ENCODE measurements at regions not wholly inside any gene's neighbourhood (a gene's known extent, or its start where the extent isn't known, plus 50 kb on each side); places are given as distances from the start of the nearest gene placed in this dataset.

GRCh38 chr11:127392575-127392974 lies 392.0 kb upstream of the KIRREL3 start:
- no peak for TF ChIP-seq CTCF (IDR thresholded peaks at IDR 0.05; ENCODE audit: control extremely low read depth, extremely low read depth)
- WGBS, 2 donors: 74 to 84% methylated on average over 2 of the region's 2 CpGs
- no peaks in the 10 kb centered on the region for H3K9me3 ChIP-seq (ENCODE audit: control insufficient read depth in 4 of 4, insufficient read depth in 3 of 4, low read length in 3 of 4)
- no peaks in the 10 kb centered on the region for H3K27me3 ChIP-seq (ENCODE audit: control insufficient read depth in 3 of 3, insufficient read depth in 3 of 3, low read length in 2 of 3)
- DNase-seq (no peak), ATAC-seq (ENCODE audit: insufficient read depth, low FRiP score) (no peak)
- no peak overlapping the region for H3K4me3 ChIP-seq
- no peak overlapping the region for H3K9ac ChIP-seq (ENCODE audit: insufficient read depth in 1 of 2, low read length in 2 of 2)
- no peak overlapping the region for H3K27ac ChIP-seq (ENCODE audit: low read depth in 1 of 2, low read length in 1 of 2)
- H3K4me1 ChIP-seq (ENCODE audit: control insufficient read depth in 5 of 5, insufficient read depth in 5 of 5, low read length in 5 of 5): no peaks in the 10 kb centered on the region
- no peaks in the 10 kb centered on the region for H3K36me3 ChIP-seq (ENCODE audit: control insufficient read depth in 4 of 4, insufficient read depth in 4 of 4, low read length in 4 of 4)

- WGBS, 2 donors: 73 to 87% methylated on average over 4 of the region's 4 CpGs
- Histone ChIP-seq H3K4me1 (ENCODE audit: control insufficient read depth in 5 of 5, insufficient read depth in 5 of 5, low read length in 5 of 5) (no peaks in the 10 kb centered on the region), H3K9me3 (ENCODE audit: control insufficient read depth in 4 of 4, insufficient read depth in 3 of 4, low read length in 3 of 4) (no peaks in the 10 kb centered on the region), H3K27ac (ENCODE audit: low read depth in 1 of 2, low read length in 1 of 2) (no peak overlapping the region), H3K27me3 (ENCODE audit: control insufficient read depth in 3 of 3, insufficient read depth in 3 of 3, low read length in 2 of 3) (no peaks in the 10 kb centered on the region), H3K36me3 (ENCODE audit: control insufficient read depth in 4 of 4, insufficient read depth in 4 of 4, low read length in 4 of 4) (no peaks in the 10 kb centered on the region), H3K9ac (ENCODE audit: insufficient read depth in 1 of 2, low read length in 2 of 2) (no peak overlapping the region), H3K4me3 (no peak overlapping the region)
- ATAC-seq (ENCODE audit: insufficient read depth, low FRiP score) (no peak), DNase-seq (no peak)
- TF ChIP-seq CTCF (IDR thresholded peaks at IDR 0.05; ENCODE audit: control extremely low read depth, extremely low read depth): no peak
Observed at GRCh38 chr11:127390465-127390864, 389.9 kb upstream of the KIRREL3 start.

- Histone ChIP-seq H3K36me3 (ENCODE audit: control insufficient read depth in 4 of 4, insufficient read depth in 4 of 4, low read length in 4 of 4) (no peaks in the 10 kb centered on the region), H3K9me3 (ENCODE audit: control insufficient read depth in 4 of 4, insufficient read depth in 3 of 4, low read length in 3 of 4) (no peaks in the 10 kb centered on the region), H3K27me3 (ENCODE audit: control insufficient read depth in 3 of 3, insufficient read depth in 3 of 3, low read length in 2 of 3) (no peaks in the 10 kb centered on the region), H3K27ac (ENCODE audit: low read depth in 1 of 2, low read length in 1 of 2) (no peak overlapping the region), H3K9ac (ENCODE audit: insufficient read depth in 1 of 2, low read length in 2 of 2) (no peak overlapping the region), H3K4me3 (no peak overlapping the region), H3K4me1 (ENCODE audit: control insufficient read depth in 5 of 5, insufficient read depth in 5 of 5, low read length in 5 of 5) (no peaks in the 10 kb centered on the region)
- DNase-seq (no peak), ATAC-seq (ENCODE audit: insufficient read depth, low FRiP score) (no peak)
- WGBS, 2 donors: 90 to 92% methylated on average over 10 of the region's 10 CpGs
- no peak for TF ChIP-seq CTCF (IDR thresholded peaks at IDR 0.05; ENCODE audit: control extremely low read depth, extremely low read depth)
Observed at GRCh38 chr11:127385071-127385470, 384.5 kb upstream of the KIRREL3 start.

- no peak for TF ChIP-seq CTCF (IDR thresholded peaks at IDR 0.05; ENCODE audit: control extremely low read depth, extremely low read depth)
- H3K36me3 ChIP-seq (ENCODE audit: control insufficient read depth in 4 of 4, insufficient read depth in 4 of 4, low read length in 4 of 4): no peaks in the 10 kb centered on the region
- H3K4me1 ChIP-seq (ENCODE audit: control insufficient read depth in 5 of 5, insufficient read depth in 5 of 5, low read length in 5 of 5): no peaks in the 10 kb centered on the region
- no peaks in the 10 kb centered on the region for H3K27me3 ChIP-seq (ENCODE audit: control insufficient read depth in 3 of 3, insufficient read depth in 3 of 3, low read length in 2 of 3)
- no peak for DNase-seq
- no peaks in the 10 kb centered on the region for H3K9me3 ChIP-seq (ENCODE audit: control insufficient read depth in 4 of 4, insufficient read depth in 3 of 4, low read length in 3 of 4)
- 76 to 81% methylated on average over 3 of the region's 3 CpGs for WGBS, 2 donors
- no peak overlapping the region for H3K9ac ChIP-seq (ENCODE audit: insufficient read depth in 1 of 2, low read length in 2 of 2)
- no peak overlapping the region for H3K27ac ChIP-seq (ENCODE audit: low read depth in 1 of 2, low read length in 1 of 2)
- H3K4me3 ChIP-seq: no peak overlapping the region
- no peak for ATAC-seq (ENCODE audit: insufficient read depth, low FRiP score)
Observed at GRCh38 chr11:127383026-127383425, 382.5 kb upstream of the KIRREL3 start.
